GM12874 (cell line): ENCODE measurements at regions not wholly inside any gene's neighbourhood (a gene's known extent, or its start where the extent isn't known, plus 50 kb on each side); places are given as distances from the start of the nearest gene placed in this dataset.

Source experiments
- TF ChIP-seq, protein P1 (sequence below): IDR thresholded peaks from 2 replicates; pipeline ENCODE4 v1.5.1; 2011; ENCODE audit warnings: low read depth, mild to moderate bottlenecking, control low read depth, low read length, moderate library complexity; ENCODE audit not compliant: insufficient read depth

DNA sequence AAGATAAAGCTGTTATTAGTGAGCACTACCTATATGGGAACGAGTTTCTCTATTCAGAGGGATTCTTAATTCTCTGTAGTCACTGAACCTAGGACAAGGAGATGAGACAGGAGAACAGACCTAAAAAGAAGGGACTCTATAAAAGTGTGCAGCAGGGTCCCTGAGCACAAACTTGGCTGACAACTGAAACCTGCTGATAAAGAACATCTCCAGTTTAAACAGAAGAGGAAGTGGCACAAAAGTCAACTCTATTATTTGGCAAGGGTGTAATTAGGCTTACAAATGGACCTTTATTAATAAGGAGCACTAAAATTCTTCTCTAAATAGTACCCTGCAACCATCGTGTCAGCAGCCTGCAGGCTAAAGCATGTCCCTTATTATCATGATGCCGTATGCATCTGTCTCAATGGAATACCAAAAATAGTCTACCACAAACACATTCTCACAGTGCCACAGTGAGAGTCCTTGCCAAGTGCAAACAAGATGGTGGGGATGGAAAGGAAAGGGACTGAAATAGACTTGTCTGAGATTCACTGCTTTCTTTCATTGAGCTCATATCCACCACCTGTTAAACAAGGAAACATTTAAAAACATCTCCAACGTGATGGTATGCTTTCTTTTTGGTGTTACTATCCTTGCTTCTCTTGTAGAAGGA is 260.2 kb downstream of the INSIG2 start:
- TF ChIP-seq, protein P1, sequence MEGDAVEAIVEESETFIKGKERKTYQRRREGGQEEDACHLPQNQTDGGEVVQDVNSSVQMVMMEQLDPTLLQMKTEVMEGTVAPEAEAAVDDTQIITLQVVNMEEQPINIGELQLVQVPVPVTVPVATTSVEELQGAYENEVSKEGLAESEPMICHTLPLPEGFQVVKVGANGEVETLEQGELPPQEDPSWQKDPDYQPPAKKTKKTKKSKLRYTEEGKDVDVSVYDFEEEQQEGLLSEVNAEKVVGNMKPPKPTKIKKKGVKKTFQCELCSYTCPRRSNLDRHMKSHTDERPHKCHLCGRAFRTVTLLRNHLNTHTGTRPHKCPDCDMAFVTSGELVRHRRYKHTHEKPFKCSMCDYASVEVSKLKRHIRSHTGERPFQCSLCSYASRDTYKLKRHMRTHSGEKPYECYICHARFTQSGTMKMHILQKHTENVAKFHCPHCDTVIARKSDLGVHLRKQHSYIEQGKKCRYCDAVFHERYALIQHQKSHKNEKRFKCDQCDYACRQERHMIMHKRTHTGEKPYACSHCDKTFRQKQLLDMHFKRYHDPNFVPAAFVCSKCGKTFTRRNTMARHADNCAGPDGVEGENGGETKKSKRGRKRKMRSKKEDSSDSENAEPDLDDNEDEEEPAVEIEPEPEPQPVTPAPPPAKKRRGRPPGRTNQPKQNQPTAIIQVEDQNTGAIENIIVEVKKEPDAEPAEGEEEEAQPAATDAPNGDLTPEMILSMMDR, result no peak

DNA sequence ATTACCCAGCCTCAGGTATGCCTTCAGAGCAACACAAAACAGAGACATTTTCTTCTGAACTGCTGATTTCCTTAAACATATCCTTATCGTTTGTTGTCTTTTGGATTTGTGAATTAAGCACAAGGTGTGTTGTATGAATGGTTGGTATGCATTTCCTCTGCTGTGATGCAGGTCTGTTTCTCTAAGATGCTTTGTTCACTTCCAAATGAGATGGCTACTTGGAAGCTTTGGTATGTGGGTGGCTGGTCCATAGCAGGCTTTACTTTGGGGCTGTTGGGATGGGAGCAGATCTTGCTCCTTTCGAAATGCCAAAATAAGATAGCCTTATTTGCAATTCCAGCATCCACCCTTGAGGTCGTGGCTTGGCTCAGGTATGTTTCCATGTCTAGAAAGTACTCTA is 257.2 kb downstream of the INSIG2 start:
- TF ChIP-seq, protein P1, result no peak

DNA sequence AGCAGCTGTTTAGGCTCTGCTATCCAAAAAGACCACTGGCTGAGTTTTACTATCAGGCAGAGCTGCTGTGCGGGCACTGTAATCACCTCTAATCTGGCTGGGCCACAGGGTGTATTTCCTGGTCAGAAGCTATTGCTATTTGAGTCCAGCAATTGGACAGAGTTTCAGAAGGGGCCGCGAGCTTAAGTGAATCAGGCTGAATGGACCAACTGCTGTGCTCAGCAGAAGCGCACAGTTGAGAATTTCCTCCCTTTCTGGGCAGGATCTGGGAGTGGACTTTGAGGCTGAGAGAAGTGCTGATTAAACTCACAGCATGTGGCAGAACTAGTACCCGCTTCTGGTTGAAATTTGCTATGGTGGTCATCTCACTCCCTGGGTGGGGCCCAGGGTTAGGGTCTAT is 251.8 kb downstream of the INSIG2 start:
- TF ChIP-seq, protein P1, result no peak

DNA sequence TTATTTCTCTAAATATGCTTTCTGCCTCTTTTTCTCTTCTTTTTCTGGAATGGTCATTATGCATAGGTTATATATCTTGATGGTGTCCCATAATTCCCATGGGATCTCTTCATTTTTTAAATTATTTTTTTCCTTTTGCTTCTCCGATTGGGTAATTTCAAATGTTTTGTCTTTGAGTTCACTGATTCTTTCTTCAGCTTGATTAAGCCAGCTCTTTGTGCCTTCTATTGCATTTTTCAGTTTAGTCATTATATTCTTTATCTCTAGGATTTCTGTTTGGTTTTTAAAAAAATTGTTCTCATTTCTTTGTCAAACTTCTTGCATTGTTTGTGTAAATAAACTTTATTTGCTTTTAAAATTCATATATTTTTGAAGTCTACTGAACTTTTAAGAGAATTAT is 251.1 kb downstream of the INSIG2 start:
- TF ChIP-seq, protein P1, result no peak

DNA sequence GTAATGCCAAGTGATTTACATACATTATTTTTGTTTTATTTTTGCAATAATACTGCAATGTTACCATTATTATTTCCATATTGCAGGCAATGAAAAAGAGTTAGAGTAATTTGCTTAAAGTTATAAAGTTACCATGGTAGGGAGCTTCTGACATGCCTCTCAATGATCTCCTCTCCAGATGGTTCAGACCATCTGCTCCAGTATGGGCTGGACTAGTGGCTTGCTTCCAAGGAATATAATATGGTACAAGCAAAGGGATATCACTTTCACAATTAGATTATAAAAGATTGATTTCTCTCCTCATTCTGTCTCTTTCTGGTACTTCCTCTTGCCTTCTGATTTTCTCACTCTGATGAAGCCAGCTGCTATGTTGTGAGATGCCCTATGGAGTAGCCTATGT is 245.4 kb downstream of the INSIG2 start:
- TF ChIP-seq, protein P1, result no peak

DNA sequence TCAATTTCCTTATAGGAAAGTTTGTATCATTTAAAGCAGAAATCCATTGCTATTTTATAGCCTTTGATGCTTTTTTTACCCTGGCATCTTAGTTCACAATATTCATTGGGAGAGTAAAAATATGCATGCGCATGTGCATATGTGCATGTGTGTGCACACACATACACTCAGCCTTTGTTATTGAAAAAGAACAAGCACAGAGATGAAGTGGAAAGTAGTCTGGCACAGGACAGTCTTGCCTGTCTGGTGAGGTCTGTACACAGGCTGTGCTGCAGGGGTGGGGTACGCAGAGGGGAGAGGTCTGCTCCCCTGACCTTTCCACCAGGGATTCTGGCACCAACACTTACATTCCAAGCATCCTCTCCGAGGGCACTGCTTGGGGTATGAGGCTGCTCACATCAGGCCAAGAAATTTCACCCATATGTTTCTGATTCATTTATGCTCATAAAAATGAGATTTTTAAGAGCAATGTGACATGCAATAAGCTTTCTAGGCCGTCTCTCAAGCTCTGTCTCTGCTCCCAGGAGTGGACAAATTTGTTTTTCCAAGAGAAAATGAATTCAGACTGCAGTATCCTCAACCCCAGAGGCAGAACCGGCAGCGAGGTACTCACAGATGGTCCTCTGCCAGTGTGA is 237.2 kb downstream of the INSIG2 start:
- TF ChIP-seq, protein P1, result no peak

DNA sequence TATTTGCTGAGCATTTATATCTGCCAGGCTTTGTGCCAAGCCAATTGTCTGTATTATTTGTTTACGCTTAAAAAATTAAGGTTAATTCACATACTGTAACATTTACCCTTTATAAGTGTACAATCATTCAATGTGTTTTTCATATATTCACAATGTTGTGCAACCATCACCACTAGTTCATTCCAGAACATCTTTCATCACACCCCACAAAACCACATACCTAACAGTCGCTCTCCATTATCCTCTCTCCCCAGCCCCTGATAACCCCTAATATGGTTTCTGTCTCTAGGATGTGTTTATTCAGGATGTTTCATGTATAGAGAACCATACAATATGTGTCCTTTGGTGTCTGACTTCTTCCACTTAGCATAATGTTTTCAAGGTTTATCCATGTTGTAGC is 234.1 kb downstream of the INSIG2 start:
- TF ChIP-seq, protein P1, result no peak
